SK-N-SH (cell line): ENCODE measurements at regions not wholly inside any gene's neighbourhood (a gene's known extent, or its start where the extent isn't known, plus 50 kb on each side); places are given as distances from the start of the nearest gene placed in this dataset.

Experiments used
- CTCF ChIP-seq: fragments of 200-600 bp; sonication (generic); IDR thresholded peaks from 2 replicates; pipeline ENCODE4 v1.6.1; 2017; ENCODE audit warnings: antibody characterized with exemption, mild to moderate bottlenecking, moderate library complexity
- EP300 ChIP-seq, 2 experiments: IDR thresholded peaks; 2 replicates each; pipeline versions ENCODE4 v1.4.0 to v1.6.1; 2012; ENCODE audit warnings: borderline replicate concordance in 1 of 2, low read depth in 1 of 2, low read length in 1 of 2
- EZH2phosphoT487 ChIP-seq: fragments of 200-600 bp; sonication (generic); IDR thresholded peaks from 2 replicates; pipeline ENCODE4 v1.6.1; 2017; ENCODE audit warnings: low read depth, mixed run types, mild to moderate bottlenecking, antibody characterized with exemption, moderate library complexity, borderline replicate concordance
- FOXJ3 ChIP-seq: sonication (generic); formaldehyde crosslinking; IDR thresholded peaks from 2 replicates; pipeline ENCODE4 v1.5.1; 2020; ENCODE audit warnings: mild to moderate bottlenecking, missing genetic modification reagents
- JUND ChIP-seq: IDR thresholded peaks from 2 replicates; pipeline ENCODE4 v1.4.0; 2012
- MAX ChIP-seq: IDR thresholded peaks from 2 replicates; pipeline ENCODE4 v1.4.0; 2012; ENCODE audit warnings: low read depth
- PBX3 ChIP-seq: IDR thresholded peaks from 2 replicates; pipeline ENCODE4; 2012
- POLR2AphosphoS5 ChIP-seq: IDR thresholded peaks from 2 replicates; pipeline ENCODE4 v1.6.1; 2012; ENCODE audit warnings: low read depth, low read length
- TAF1 ChIP-seq: IDR thresholded peaks from 2 replicates; pipeline ENCODE4 v1.6.1; 2012; ENCODE audit warnings: low read depth, mild to moderate bottlenecking, low read length, moderate library complexity, borderline replicate concordance
- ZBTB33 ChIP-seq: IDR thresholded peaks from 2 replicates; pipeline ENCODE4 v1.4.0; 2012; ENCODE audit warnings: low read depth, borderline replicate concordance

- TF ChIP-seq CTCF (no peak), TAF1 (no peak), JUND (no peak), EP300 (IDR thresholded peaks at IDR 0.05; ENCODE audit: borderline replicate concordance in 1 of 2, low read depth in 1 of 2, low read length in 1 of 2) (no peak), MAX (no peak), FOXJ3 (no peak), PBX3 (no peak), EZH2phosphoT487 (no peak), POLR2AphosphoS5 (no peak), ZBTB33 (no peak)
Observed at GRCh38 chr1:100622966-100623762, 85.2 kb downstream of the GPR88 start.
